CD14-positive monocyte (primary cell): ENCODE measurements at regions not wholly inside any gene's neighbourhood (a gene's known extent, or its start where the extent isn't known, plus 50 kb on each side); places are given as distances from the start of the nearest gene placed in this dataset.
A peak's percentile ranks its signal among the peaks of the same experiment; 100 is the strongest.

Source experiments
- DNase-seq, 3 donors: peaks; one replicate each; pipeline ENCODE4 v3.0.0-alpha.2; 2011 to 2022
- H2AFZ ChIP-seq: 2 replicates; pipeline ENCODE4 v1.6.0; 2012; ENCODE audit warnings: mild to moderate bottlenecking, low read depth, low read length, inconsistent platforms; ENCODE audit not compliant: insufficient read depth, poor library complexity, severe bottlenecking
- H3K27ac ChIP-seq, 2 donors: 1 replicate in 1 of 2; 2 replicates in 1 of 2; pipeline ENCODE4 v1.5.1; 2012 to 2013; ENCODE audit warnings: low read length in 2 of 2, control low read depth in 1 of 2, inconsistent platforms in 1 of 2, low read depth in 1 of 2, mild to moderate bottlenecking in 1 of 2
- H3K27me3 ChIP-seq, 2 donors: one replicate each; pipeline versions ENCODE4 v1.6.0 to v1.6.1; 2011 to 2013; ENCODE audit warnings: low read length in 2 of 2; ENCODE audit not compliant: control insufficient read depth in 2 of 2, insufficient read depth in 2 of 2
- H3K36me3 ChIP-seq, 2 donors: replicated peaks in 1 of 2; 1 replicate in 1 of 2; 2 replicates in 1 of 2; pipeline versions ENCODE4 v1.5.1 to v1.6.1; 2012 to 2013; ENCODE audit warnings: low read length in 2 of 2, control low read depth in 1 of 2, inconsistent platforms in 1 of 2, mild to moderate bottlenecking in 1 of 2; ENCODE audit not compliant: insufficient read depth in 2 of 2, control insufficient read depth in 1 of 2
- H3K4me1 ChIP-seq, 2 donors: 1 replicate in 1 of 2; 2 replicates in 1 of 2; pipeline versions ENCODE4 v1.5.1 to v1.6.1; 2012 to 2013; ENCODE audit warnings: low read length in 2 of 2, control low read depth in 1 of 2, inconsistent platforms in 1 of 2, mild to moderate bottlenecking in 1 of 2, moderate library complexity in 1 of 2; ENCODE audit not compliant: insufficient read depth in 2 of 2, control insufficient read depth in 1 of 2
- H3K4me2 ChIP-seq: replicated peaks from 2 replicates; pipeline ENCODE3; 2012; ENCODE audit warnings: low read length, moderate library complexity, mild to moderate bottlenecking; ENCODE audit not compliant: poor library complexity, severe bottlenecking; ENCODE audit errors: extremely low read depth
- H3K4me3 ChIP-seq, 3 experiments: fragments of 200-600 bp in 1 of 3; sonication (generic) in 1 of 3; replicated peaks in 1 of 3; 1 replicate in 2 of 3; 2 replicates in 1 of 3; pipeline ENCODE4 v1.5.1; 2011 to 2013; ENCODE audit warnings: low read length in 3 of 3, mild to moderate bottlenecking in 3 of 3, control low read depth in 2 of 3, low read depth in 2 of 3, inconsistent platforms in 1 of 3, moderate library complexity in 1 of 3
- H3K79me2 ChIP-seq: 2 replicates; pipeline ENCODE4 v1.6.0; 2012; ENCODE audit warnings: mild to moderate bottlenecking, control low read depth, inconsistent platforms, low read length, moderate library complexity; ENCODE audit not compliant: insufficient read depth
- H3K9ac ChIP-seq: 2 replicates; pipeline ENCODE4 v1.6.0; 2017; ENCODE audit warnings: low read length, mild to moderate bottlenecking; ENCODE audit not compliant: insufficient read depth, poor library complexity, severe bottlenecking
- H3K9me3 ChIP-seq, 2 donors: replicated peaks in 1 of 2; 1 replicate in 1 of 2; 2 replicates in 1 of 2; pipeline versions ENCODE4 v1.5.1 to v1.6.1; 2012 to 2013; ENCODE audit warnings: low read length in 2 of 2, control low read depth in 1 of 2; ENCODE audit not compliant: control insufficient read depth in 1 of 2, insufficient read depth in 1 of 2
- H4K20me1 ChIP-seq: 2 replicates; pipeline ENCODE4 v1.6.0; 2012; ENCODE audit warnings: mild to moderate bottlenecking, low read length, control low read depth, moderate library complexity; ENCODE audit not compliant: insufficient read depth
- H3K27ac Mint-ChIP-seq, 7 donors: one replicate each; pipeline ENCODE4 v1.8.0; 2020; ENCODE audit warnings: mild to moderate bottlenecking in 7 of 7, mixed read lengths in 7 of 7, moderate library complexity in 6 of 7, inconsistent platforms in 2 of 7
- H3K27me3 Mint-ChIP-seq, 3 donors: one replicate each; pipeline ENCODE4 v1.8.0; 2021 to 2022; ENCODE audit warnings: low read depth in 3 of 3, mild to moderate bottlenecking in 3 of 3, mixed read lengths in 3 of 3, moderate library complexity in 3 of 3, inconsistent platforms in 1 of 3
- H3K36me3 Mint-ChIP-seq, 2 donors: one replicate each; pipeline ENCODE4 v1.8.0; 2020; ENCODE audit warnings: mixed read lengths in 2 of 2, inconsistent platforms in 1 of 2, mild to moderate bottlenecking in 1 of 2
- H3K4me1 Mint-ChIP-seq: one replicate; pipeline ENCODE4 v1.8.0; 2020; ENCODE audit warnings: mild to moderate bottlenecking, mixed read lengths
- H3K4me3 Mint-ChIP-seq, 2 donors: one replicate each; pipeline ENCODE4 v1.8.0; 2020; ENCODE audit warnings: mild to moderate bottlenecking in 2 of 2, mixed read lengths in 2 of 2, moderate library complexity in 1 of 2
- H3K9me3 Mint-ChIP-seq, 7 donors: one replicate each; pipeline ENCODE4 v1.8.0; 2020 to 2022; ENCODE audit warnings: mixed read lengths in 7 of 7, mild to moderate bottlenecking in 6 of 7, moderate library complexity in 6 of 7, inconsistent platforms in 2 of 7
- WGBS: methylation state at CpG from one replicate; pipeline ENCODE4 v1.1.5; 2013; ENCODE audit warnings: missing lambda C conversion rate; ENCODE audit not compliant: insufficient coverage; 5-methylcytosine and 5-hydroxymethylcytosine counted together
- intact Hi-C, 2 donors: fragments of 100-400 bp; cut with micrococcal nuclease; formaldehyde crosslinking; loops; one replicate each; pipeline versions ENCODE4 v1.15.0 to v1.15.1; 2023
- TF ChIP-seq, protein P1 (sequence below): fragments of 200-600 bp; IDR thresholded peaks from one replicate; pipeline ENCODE4 v1.8.0; 2022; ENCODE audit warnings: antibody characterized with exemption, mild to moderate bottlenecking

DNA sequence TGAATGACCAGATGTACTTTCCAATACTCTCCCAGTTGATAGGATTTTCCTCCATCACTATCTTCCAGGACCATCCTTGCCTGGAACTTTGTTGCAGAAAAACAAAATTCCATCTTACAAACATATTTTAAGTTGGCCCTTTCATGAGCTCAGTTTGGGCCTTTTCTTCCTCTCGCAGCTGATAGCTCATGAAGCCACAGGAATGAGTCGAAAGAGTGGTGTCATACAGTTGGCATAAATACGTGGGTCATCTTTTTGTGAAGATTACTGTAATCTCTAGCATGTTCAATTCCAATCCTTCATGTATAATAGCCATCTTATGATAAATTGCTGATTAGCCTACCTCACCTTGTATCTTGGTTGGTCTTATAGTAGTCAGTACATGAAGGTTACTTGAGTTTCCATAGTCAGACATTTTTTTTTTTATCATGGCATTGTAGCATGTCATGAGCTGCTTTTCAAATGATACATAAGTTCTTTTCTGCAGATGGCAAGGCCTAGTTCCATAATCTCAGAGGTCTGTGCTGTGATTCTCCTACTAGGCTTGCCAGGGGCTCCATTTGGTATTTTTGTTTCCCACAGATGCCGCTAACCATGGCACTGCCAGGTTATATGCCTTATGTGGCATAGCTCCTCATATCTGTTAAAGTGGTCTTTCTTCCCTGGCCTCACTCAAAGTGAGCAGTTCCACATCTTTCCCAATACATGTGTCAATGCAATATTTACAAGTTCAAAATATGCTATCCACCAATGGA lies 380.6 kb upstream of the DCN start:
- Histone ChIP-seq H3K4me3 (no peak overlapping the region), H2AFZ (no peak overlapping the region), H3K36me3 (no peaks in the 10 kb centered on the region), H3K4me2 (no peak overlapping the region), H3K4me1 (no peaks in the 10 kb centered on the region), H3K27me3 (no peaks in the 10 kb centered on the region), H4K20me1 (no peaks in the 10 kb centered on the region), H3K9ac (no peak overlapping the region), H3K27ac (no peak overlapping the region), H3K9me3 (no peaks in the 10 kb centered on the region), H3K79me2 (no peaks in the 10 kb centered on the region)
- Mint-ChIP-seq H3K27ac (no peak overlapping the region), H3K4me1 (peaks cover 3% of the 10 kb centered on the region), H3K9me3 (peaks cover 0 to 11% (median 6%) of the 10 kb centered on the region in 7 donors), H3K27me3 (peaks cover 0 to 6% (median 5%) of the 10 kb centered on the region in 3 donors), H3K36me3 (no peaks in the 10 kb centered on the region), H3K4me3 (no peak overlapping the region)
- intact Hi-C loops: no loop called here
- no peak for DNase-seq
- 100% methylated on average over 1 of the region's 4 CpGs for WGBS
- TF ChIP-seq, protein P1, sequence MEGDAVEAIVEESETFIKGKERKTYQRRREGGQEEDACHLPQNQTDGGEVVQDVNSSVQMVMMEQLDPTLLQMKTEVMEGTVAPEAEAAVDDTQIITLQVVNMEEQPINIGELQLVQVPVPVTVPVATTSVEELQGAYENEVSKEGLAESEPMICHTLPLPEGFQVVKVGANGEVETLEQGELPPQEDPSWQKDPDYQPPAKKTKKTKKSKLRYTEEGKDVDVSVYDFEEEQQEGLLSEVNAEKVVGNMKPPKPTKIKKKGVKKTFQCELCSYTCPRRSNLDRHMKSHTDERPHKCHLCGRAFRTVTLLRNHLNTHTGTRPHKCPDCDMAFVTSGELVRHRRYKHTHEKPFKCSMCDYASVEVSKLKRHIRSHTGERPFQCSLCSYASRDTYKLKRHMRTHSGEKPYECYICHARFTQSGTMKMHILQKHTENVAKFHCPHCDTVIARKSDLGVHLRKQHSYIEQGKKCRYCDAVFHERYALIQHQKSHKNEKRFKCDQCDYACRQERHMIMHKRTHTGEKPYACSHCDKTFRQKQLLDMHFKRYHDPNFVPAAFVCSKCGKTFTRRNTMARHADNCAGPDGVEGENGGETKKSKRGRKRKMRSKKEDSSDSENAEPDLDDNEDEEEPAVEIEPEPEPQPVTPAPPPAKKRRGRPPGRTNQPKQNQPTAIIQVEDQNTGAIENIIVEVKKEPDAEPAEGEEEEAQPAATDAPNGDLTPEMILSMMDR: no peak

DNA sequence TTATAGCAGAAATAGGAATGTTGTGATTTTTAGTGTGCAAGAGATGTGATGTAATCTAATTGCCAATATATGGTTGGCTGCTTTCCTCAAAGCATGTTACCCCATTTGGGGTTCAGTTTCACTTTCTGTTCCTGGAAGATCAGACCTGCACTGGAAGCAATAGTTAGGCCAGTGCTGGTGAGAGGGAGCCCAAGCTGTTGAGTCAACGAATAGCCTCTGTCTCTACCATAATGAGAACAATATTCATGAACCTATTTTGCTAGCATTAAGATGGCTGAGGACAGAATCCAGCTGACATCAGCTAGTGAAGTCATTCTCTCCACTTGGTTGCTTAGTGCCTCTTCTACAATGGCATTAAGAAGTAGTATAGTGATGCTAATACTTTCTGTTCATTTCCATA lies 379.9 kb upstream of the DCN start:
- Mint-ChIP-seq H3K27ac (no peak overlapping the region), H3K4me1 (peaks cover 3% of the 10 kb centered on the region), H3K27me3 (peaks cover 0 to 5% (median 4%) of the 10 kb centered on the region in 3 donors), H3K4me3 (no peak overlapping the region), H3K9me3 (peaks cover 2 to 11% (median 9%) of the 10 kb centered on the region in 7 donors), H3K36me3 (no peaks in the 10 kb centered on the region)
- Histone ChIP-seq H3K9me3 (no peaks in the 10 kb centered on the region), H3K27me3 (no peaks in the 10 kb centered on the region), H3K79me2 (no peaks in the 10 kb centered on the region), H3K36me3 (no peaks in the 10 kb centered on the region), H3K4me2 (no peak overlapping the region), H2AFZ (peak overlapping the region; percentile 8), H3K9ac (no peak overlapping the region), H3K4me1 (no peaks in the 10 kb centered on the region), H3K4me3 (no peak overlapping the region), H3K27ac (no peak overlapping the region), H4K20me1 (no peaks in the 10 kb centered on the region)
- peak in 1 of 3 donors; percentile 12 for DNase-seq
- TF ChIP-seq, protein P1: no peak
- intact Hi-C loops: no loop called here
- WGBS: no CpG with 5 or more reads among the region's 1 CpG
